ENCODE measurements at regions not wholly inside any gene's neighbourhood (a gene's known extent, or its start where the extent isn't known, plus 50 kb on each side); places are given as distances from the start of the nearest gene placed in this dataset.

DNA sequence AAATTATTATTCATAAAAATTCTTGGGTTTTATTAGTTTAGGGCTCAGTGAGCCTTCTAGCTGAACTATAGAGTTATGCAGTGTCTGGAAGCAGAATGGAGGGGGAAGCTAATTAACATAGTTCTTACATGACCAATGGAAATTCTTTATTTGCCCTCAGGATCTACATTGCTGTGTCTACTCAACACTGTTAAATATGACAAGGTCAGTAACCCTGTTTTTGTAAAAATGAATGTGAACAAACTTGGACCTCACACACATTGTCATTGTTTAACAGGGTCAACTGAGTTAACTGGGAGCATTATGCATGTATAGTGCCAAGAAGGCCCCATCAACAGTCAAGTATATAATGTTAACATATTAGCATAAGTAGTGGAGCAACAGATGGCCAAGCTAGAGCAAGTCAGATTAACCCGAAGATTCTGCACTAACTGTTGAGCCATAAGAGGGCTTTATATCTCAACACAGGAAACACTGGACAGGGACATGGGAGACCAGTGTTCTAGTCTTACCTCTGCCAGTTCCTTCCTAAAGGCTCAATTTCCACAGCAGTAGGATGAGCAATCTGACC, 122.5 kb upstream of the SEM1 start:
- TF ChIP-seq CTCF (IDR thresholded peaks at IDR 0.05) (no peak), POLR2A (IDR thresholded peaks at IDR 0.05) (no peak), POLR2AphosphoS5 (IDR thresholded peaks at IDR 0.05) (no peak)
